H1 (cell line): ENCODE measurements at regions not wholly inside any gene's neighbourhood (a gene's known extent, or its start where the extent isn't known, plus 50 kb on each side); places are given as distances from the start of the nearest gene placed in this dataset.

ENCODE experiments used
- CTCF ChIA-PET: fragments of 300-600 bp; sonication (Branson Sonifier 250); formaldehyde crosslinking; loops from one replicate; lab custom pipeline; 2021; ENCODE audit not compliant: partially characterized antibody; lab: Charles Lee
- POLR2A ChIA-PET: fragments of 300-600 bp; sonication (Branson Sonifier 250); formaldehyde crosslinking; loops from one replicate; lab custom pipeline; 2021; ENCODE audit warnings: inconsistent platforms; ENCODE audit not compliant: partially characterized antibody; lab: Charles Lee
- DNase-seq, 2 experiments: peaks; one replicate each; pipeline versions ENCODE4 v3.0.0 to v3.0.0-alpha.2; 2010 to 2022; ENCODE audit warnings: low spot score in 2 of 2, low read depth in 1 of 2, mixed read lengths in 1 of 2
- FAIRE-seq: peaks from 2 replicates; lab custom pipeline; 2011; peaks lifted over from hg19 to GRCh38; lab: Jason Lieb, UNC
- H2AFZ ChIP-seq: 2 replicates; pipeline ENCODE4 v1.8.1; 2012; ENCODE audit warnings: low read length, inconsistent platforms
- H2AK5ac ChIP-seq: 2 replicates; pipeline ENCODE4 v1.6.1; 2013; ENCODE audit warnings: low read depth, low read length
- H2BK120ac ChIP-seq: replicated peaks from 2 replicates; pipeline ENCODE3; 2013; ENCODE audit warnings: low read depth, low read length, inconsistent platforms
- H2BK12ac ChIP-seq: 2 replicates; pipeline ENCODE4 v1.6.1; 2013; ENCODE audit warnings: low read depth, low read length
- H2BK15ac ChIP-seq: 2 replicates; pipeline ENCODE4 v1.6.1; 2013; ENCODE audit warnings: low read length
- H2BK20ac ChIP-seq: 2 replicates; pipeline ENCODE4 v1.6.1; 2013; ENCODE audit warnings: low read length
- H2BK5ac ChIP-seq: 2 replicates; pipeline ENCODE4 v1.6.1; 2013; ENCODE audit warnings: low read depth, low read length
- H3K14ac ChIP-seq: 2 replicates; pipeline ENCODE4 v1.6.1; 2013; ENCODE audit warnings: inconsistent platforms; ENCODE audit not compliant: insufficient read length
- H3K18ac ChIP-seq: 2 replicates; pipeline ENCODE4 v1.6.1; 2013; ENCODE audit warnings: low read length; ENCODE audit errors: extremely low read depth
- H3K23ac ChIP-seq: 2 replicates; pipeline ENCODE4 v1.6.1; 2013; ENCODE audit warnings: inconsistent platforms; ENCODE audit not compliant: insufficient read length
- H3K23me2 ChIP-seq: 2 replicates; pipeline ENCODE4 v1.6.1; 2013; ENCODE audit warnings: low read depth, low read length
- H3K27ac ChIP-seq: 2 replicates; pipeline ENCODE4 v1.6.1; 2011; ENCODE audit warnings: low read depth, low read length, inconsistent platforms
- H3K27me3 ChIP-seq, 4 experiments: replicated peaks in 1 of 4; 1 replicate in 1 of 4; 2 replicates in 3 of 4; pipeline versions ENCODE4 v1.6.1 to v1.8.1; 2011 to 2013; ENCODE audit warnings: low read length in 3 of 4, mild to moderate bottlenecking in 3 of 4, inconsistent platforms in 2 of 4, mixed read lengths in 2 of 4, moderate library complexity in 1 of 4; ENCODE audit not compliant: control insufficient read depth in 3 of 4, insufficient read depth in 3 of 4; ENCODE audit errors: extremely low read depth in 1 of 4
- H3K36me3 ChIP-seq, 4 experiments: 2 replicates each; pipeline versions ENCODE4 v1.6.1 to v1.8.1; 2011 to 2013; ENCODE audit warnings: mild to moderate bottlenecking in 4 of 4, low read length in 3 of 4, moderate library complexity in 2 of 4, control low read depth in 1 of 4, inconsistent platforms in 1 of 4; ENCODE audit not compliant: insufficient read depth in 4 of 4, control insufficient read depth in 2 of 4
- H3K4ac ChIP-seq: replicated peaks from 2 replicates; pipeline ENCODE3; 2013; ENCODE audit warnings: low read length, low read depth, mixed read lengths, inconsistent platforms; ENCODE audit not compliant: insufficient read length
- H3K4me1 ChIP-seq, 4 experiments: replicated peaks in 1 of 4; 1 replicate in 1 of 4; 2 replicates in 3 of 4; pipeline versions ENCODE4 v1.6.1 to v1.8.1; 2011 to 2013; ENCODE audit warnings: low read length in 3 of 4, inconsistent platforms in 2 of 4, mixed read lengths in 1 of 4; ENCODE audit not compliant: insufficient read depth in 4 of 4, control insufficient read depth in 3 of 4
- H3K4me2 ChIP-seq, 2 experiments: 2 replicates each; pipeline versions ENCODE4 v1.6.1 to v1.8.1; 2011 to 2013; ENCODE audit warnings: low read depth in 2 of 2, low read length in 2 of 2, control low read depth in 1 of 2, inconsistent platforms in 1 of 2, mild to moderate bottlenecking in 1 of 2; ENCODE audit not compliant: insufficient read depth in 1 of 2
- H3K4me3 ChIP-seq, 4 experiments: fragments of 200-600, 300-600 bp in 1 of 4; sonication (generic), shearing (Covaris generic), sonication (Bioruptor Twin) in 1 of 4; 2 replicates each; pipeline versions ENCODE4 v1.5.1 to v1.8.1; 2011 to 2016; ENCODE audit warnings: low read length in 4 of 4, low read depth in 3 of 4, control low read depth in 2 of 4, inconsistent platforms in 2 of 4, mild to moderate bottlenecking in 2 of 4, mixed read lengths in 1 of 4, moderate library complexity in 1 of 4; ENCODE audit not compliant: insufficient read depth in 2 of 4; ENCODE audit errors: extremely low read depth in 1 of 4
- H3K56ac ChIP-seq: replicated peaks from 2 replicates; pipeline ENCODE3; 2013; ENCODE audit warnings: low read depth, mild to moderate bottlenecking, mixed read lengths, low read length, inconsistent platforms; ENCODE audit not compliant: insufficient read length
- H3K79me1 ChIP-seq: 2 replicates; pipeline ENCODE4 v1.6.1; 2013; ENCODE audit warnings: low read depth, low read length, control low read depth
- H3K79me2 ChIP-seq, 2 experiments: 2 replicates each; pipeline versions ENCODE4 v1.6.1 to v1.8.1; 2012 to 2013; ENCODE audit warnings: low read length in 2 of 2, mild to moderate bottlenecking in 2 of 2, inconsistent platforms in 1 of 2; ENCODE audit not compliant: insufficient read depth in 2 of 2, control insufficient read depth in 1 of 2
- H3K9ac ChIP-seq, 4 experiments: replicated peaks in 1 of 4; 1 replicate in 1 of 4; 2 replicates in 3 of 4; pipeline versions ENCODE4 v1.6.1 to v1.8.1; 2011 to 2013; ENCODE audit warnings: low read depth in 3 of 4, low read length in 3 of 4, control low read depth in 2 of 4, mild to moderate bottlenecking in 2 of 4, moderate library complexity in 2 of 4, inconsistent platforms in 1 of 4; ENCODE audit errors: extremely low read depth in 1 of 4
- H3K9me3 ChIP-seq, 2 experiments: 2 replicates each; pipeline versions ENCODE4 v1.6.1 to v1.8.1; 2012 to 2013; ENCODE audit warnings: mild to moderate bottlenecking in 2 of 2, moderate library complexity in 2 of 2, control low read depth in 1 of 2, inconsistent platforms in 1 of 2, low read depth in 1 of 2, low read length in 1 of 2, mixed read lengths in 1 of 2; ENCODE audit not compliant: insufficient read depth in 2 of 2
- H4K20me1 ChIP-seq, 2 experiments: replicated peaks in 1 of 2; 2 replicates each; pipeline versions ENCODE3 to v1.8.1; 2011 to 2013; ENCODE audit warnings: inconsistent platforms in 2 of 2, low read length in 2 of 2, mild to moderate bottlenecking in 1 of 2; ENCODE audit not compliant: insufficient read depth in 2 of 2, control insufficient read depth in 1 of 2
- H4K5ac ChIP-seq: 2 replicates; pipeline ENCODE4 v1.6.1; 2013; ENCODE audit warnings: low read length, low read depth, mixed read lengths, inconsistent platforms; ENCODE audit not compliant: insufficient read length
- H4K8ac ChIP-seq: 2 replicates; pipeline ENCODE4 v1.8.0; 2013; ENCODE audit warnings: mild to moderate bottlenecking, moderate library complexity, low read length, inconsistent platforms; ENCODE audit not compliant: insufficient read depth; ENCODE audit errors: extremely low read depth
- H4K91ac ChIP-seq: replicated peaks from 2 replicates; pipeline ENCODE3; 2013; ENCODE audit warnings: low read length, mixed read lengths, inconsistent platforms; ENCODE audit not compliant: insufficient read length
- RXRA ChIP-seq: IDR thresholded peaks from 2 replicates; pipeline ENCODE4 v1.6.1; 2011; ENCODE audit warnings: low read depth, mild to moderate bottlenecking, low read length, moderate library complexity; ENCODE audit not compliant: insufficient read depth
- WGBS, 2 experiments: shearing (Covaris generic) in 1 of 2; methylation state at CpG; one replicate each; pipeline versions ENCODE4 v1.1.6 to v1.1.7; 2013 to 2015; ENCODE audit warnings: low lambda C conversion rate in 2 of 2, mixed read lengths in 2 of 2, inconsistent platforms in 1 of 2, low coverage in 1 of 2, missing lambda C conversion rate in 1 of 2; ENCODE audit not compliant: insufficient replicate concordance in 2 of 2, insufficient coverage in 1 of 2, insufficient read length in 1 of 2; ENCODE audit errors: extremely low coverage in 1 of 2, missing lambda C conversion rate in 1 of 2; 5-methylcytosine and 5-hydroxymethylcytosine counted together

DNA sequence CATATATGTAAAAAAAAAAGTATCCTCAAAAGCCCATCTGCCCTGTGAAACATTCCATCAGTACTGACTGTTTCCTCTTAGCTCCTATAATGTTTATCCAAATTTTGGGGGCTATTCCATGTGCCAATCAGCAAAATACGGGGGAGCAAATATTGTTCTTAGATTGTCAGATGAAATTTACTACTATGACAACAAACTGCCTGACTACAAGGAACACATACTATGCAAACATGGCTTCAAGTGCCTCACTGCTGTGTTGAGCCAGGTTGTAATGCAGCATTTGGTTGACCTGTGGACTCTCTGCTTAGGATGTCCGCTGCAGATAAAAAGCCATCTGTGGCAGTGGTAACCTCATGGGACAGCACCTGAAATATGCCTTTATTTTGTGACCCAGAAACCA lies 98.2 kb upstream of the SCEL start:
- Histone ChIP-seq H2BK12ac (no peak overlapping the region), H3K79me2 (no peaks in the 10 kb centered on the region), H3K36me3 (no peaks in the 10 kb centered on the region), H2AK5ac (no peak overlapping the region), H2AFZ (no peak overlapping the region; the same call in 1 of the 2 replicates), H4K20me1 (no peaks in the 10 kb centered on the region), H3K9ac (no peak overlapping the region), H3K4ac (no peak overlapping the region), H3K4me1 (no peaks in the 10 kb centered on the region), H3K56ac (no peak overlapping the region), H2BK15ac (no peak overlapping the region), H2BK20ac (no peak overlapping the region), H3K4me2 (no peak overlapping the region), H4K8ac (no peak overlapping the region), H3K27ac (no peak overlapping the region), H2BK5ac (no peak overlapping the region), H3K9me3 (no peaks in the 10 kb centered on the region), H4K91ac (no peak overlapping the region), H3K23ac (no peak overlapping the region), H4K5ac (no peak overlapping the region), H3K18ac (no peak overlapping the region), H3K23me2 (no peaks in the 10 kb centered on the region), H3K27me3 (no peaks in the 10 kb centered on the region), H3K14ac (no peak overlapping the region), H3K79me1 (no peaks in the 10 kb centered on the region), H3K4me3 (no peak overlapping the region), H2BK120ac (no peak overlapping the region)
- WGBS, 2 experiments, result 93% methylated on average over 2 of the region's 2 CpGs; no CpG with 5 or more reads in 1 of the 2 experiments
- FAIRE-seq, result no peak
- no peak for TF ChIP-seq RXRA
- POLR2A ChIA-PET, result no interaction called here
- no peak for DNase-seq
- CTCF ChIA-PET, result no interaction called here
